HEK293T (cell line): ENCODE measurements at regions not wholly inside any gene's neighbourhood (a gene's known extent, or its start where the extent isn't known, plus 50 kb on each side); places are given as distances from the start of the nearest gene placed in this dataset.

Experiments
- ARNT ChIP-seq: fragments of 450-650 bp; IDR thresholded peaks from 2 replicates; pipeline ENCODE4 v1.6.1; 2017; ENCODE audit warnings: mild to moderate bottlenecking
- BHLHE40 ChIP-seq: fragments of 450-650 bp; IDR thresholded peaks from 2 replicates; pipeline ENCODE4 v1.6.1; 2016; ENCODE audit warnings: mild to moderate bottlenecking, moderate library complexity, borderline replicate concordance
- CTBP1 ChIP-seq: fragments of 450-650 bp; IDR thresholded peaks from 2 replicates; pipeline ENCODE4 v1.6.1; 2016; ENCODE audit warnings: borderline replicate concordance
- ELF4 ChIP-seq: fragments of 450-650 bp; IDR thresholded peaks from 2 replicates; pipeline ENCODE4 v1.6.1; 2017; ENCODE audit warnings: antibody characterized with exemption
- FOXA1 ChIP-seq: fragments of 450-650 bp; IDR thresholded peaks from 2 replicates; pipeline ENCODE4 v1.6.1; 2016; ENCODE audit warnings: mild to moderate bottlenecking
- FOXM1 ChIP-seq: fragments of 450-650 bp; IDR thresholded peaks from 2 replicates; pipeline ENCODE4 v1.6.1; 2017; ENCODE audit warnings: mild to moderate bottlenecking, borderline replicate concordance
- HDGF ChIP-seq: fragments of 450-650 bp; IDR thresholded peaks from 2 replicates; pipeline ENCODE4 v1.6.1; 2017; ENCODE audit warnings: antibody characterized with exemption, borderline replicate concordance
- NFRKB ChIP-seq: fragments of 450-650 bp; IDR thresholded peaks from 2 replicates; pipeline ENCODE4 v1.6.1; 2016; ENCODE audit warnings: mild to moderate bottlenecking, moderate library complexity
- TARDBP ChIP-seq: fragments of 450-650 bp; IDR thresholded peaks from 2 replicates; pipeline ENCODE4 v1.6.1; 2016

DNA sequence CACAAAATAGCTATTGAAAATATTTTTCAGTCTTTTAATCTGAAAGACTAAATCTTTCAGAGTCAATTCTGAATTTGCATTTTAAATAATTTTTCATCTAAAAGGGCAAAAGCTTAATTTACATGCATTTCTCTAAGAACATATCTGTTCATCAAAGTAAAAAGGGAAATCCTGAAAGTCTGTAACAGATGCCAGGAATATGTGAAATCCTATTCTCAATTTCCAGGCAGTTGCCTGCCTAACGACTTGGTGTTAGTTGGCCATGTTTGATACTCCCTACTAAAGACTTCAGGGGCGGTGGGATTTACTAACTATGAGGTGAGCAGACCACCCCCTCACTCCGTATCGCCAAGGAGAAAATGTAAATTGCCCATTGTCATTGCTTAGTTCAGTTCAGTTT is 136.8 kb downstream of the KIT start:
- no peak for TF ChIP-seq FOXM1
- no peak for TF ChIP-seq NFRKB
- no peak for TF ChIP-seq FOXA1
- no peak for TF ChIP-seq CTBP1
- no peak for TF ChIP-seq BHLHE40
- TF ChIP-seq ARNT: no peak
- TF ChIP-seq TARDBP: no peak
- no peak for TF ChIP-seq ELF4
- no peak for TF ChIP-seq HDGF
